ENCODE measurements at regions not wholly inside any gene's neighbourhood (a gene's known extent, or its start where the extent isn't known, plus 50 kb on each side); places are given as distances from the start of the nearest gene placed in this dataset.
A peak's percentile ranks its signal among the peaks of the same experiment; 100 is the strongest.

GRCh38 chr4:3645711-3646679 is 113.8 kb upstream of the LRPAP1 start:
- Histone ChIP-seq H3K36me3 (ENCODE audit: control insufficient read depth, insufficient read depth, low read length) (no peaks in the 10 kb centered on the region), H3K4me3 (ENCODE audit: low read depth, low read length) (no peak overlapping the region), H3K27me3 (ENCODE audit: control insufficient read depth, insufficient read depth, low read length) (no peaks in the 10 kb centered on the region)
- DNase-seq (ENCODE audit: low read depth) (no peak), FAIRE-seq (no peak)
- no peak for TF ChIP-seq CTCF (IDR thresholded peaks at IDR 0.05; ENCODE audit: insufficient read depth, low read length, severe bottlenecking)

- H3K36me3 ChIP-seq (ENCODE audit: control insufficient read depth, insufficient read depth, low read length), result no peaks in the 10 kb centered on the region
- FAIRE-seq, result no peak
- no peak for DNase-seq (ENCODE audit: low read depth)
- no peak for TF ChIP-seq CTCF (IDR thresholded peaks at IDR 0.05; ENCODE audit: insufficient read depth, low read length, severe bottlenecking)
- H3K27me3 ChIP-seq (ENCODE audit: control insufficient read depth, insufficient read depth, low read length), result no peaks in the 10 kb centered on the region
- H3K4me3 ChIP-seq (ENCODE audit: low read depth, low read length), result no peak overlapping the region
Observed at GRCh38 chr4:3644849-3645627, 112.8 kb upstream of the LRPAP1 start.

GRCh38 chr4:3643518-3644433 is 111.6 kb upstream of the LRPAP1 start:
- no peaks in the 10 kb centered on the region for H3K27me3 ChIP-seq (ENCODE audit: control insufficient read depth, insufficient read depth, low read length)
- DNase-seq (ENCODE audit: low read depth), result no peak
- no peaks in the 10 kb centered on the region for H3K36me3 ChIP-seq (ENCODE audit: control insufficient read depth, insufficient read depth, low read length)
- H3K4me3 ChIP-seq (ENCODE audit: low read depth, low read length), result no peak overlapping the region
- no peak for FAIRE-seq
- TF ChIP-seq CTCF (IDR thresholded peaks at IDR 0.05; ENCODE audit: insufficient read depth, low read length, severe bottlenecking), result no peak

- Histone ChIP-seq H3K4me3 (ENCODE audit: low read depth, low read length) (no peak overlapping the region), H3K27me3 (ENCODE audit: control insufficient read depth, insufficient read depth, low read length) (no peaks in the 10 kb centered on the region), H3K36me3 (ENCODE audit: control insufficient read depth, insufficient read depth, low read length) (no peaks in the 10 kb centered on the region)
- TF ChIP-seq CTCF (IDR thresholded peaks at IDR 0.05; ENCODE audit: insufficient read depth, low read length, severe bottlenecking), result no peak
- DNase-seq (ENCODE audit: low read depth) (no peak), FAIRE-seq (peak; percentile 40)
Observed at GRCh38 chr4:3642806-3643517, 110.7 kb upstream of the LRPAP1 start.

GRCh38 chr4:3642056-3642630 is 109.9 kb upstream of the LRPAP1 start:
- no peak for DNase-seq (ENCODE audit: low read depth)
- no peak overlapping the region for H3K4me3 ChIP-seq (ENCODE audit: low read depth, low read length)
- no peak for FAIRE-seq
- TF ChIP-seq CTCF (IDR thresholded peaks at IDR 0.05; ENCODE audit: insufficient read depth, low read length, severe bottlenecking), result no peak
- H3K27me3 ChIP-seq (ENCODE audit: control insufficient read depth, insufficient read depth, low read length), result no peaks in the 10 kb centered on the region
- H3K36me3 ChIP-seq (ENCODE audit: control insufficient read depth, insufficient read depth, low read length), result no peaks in the 10 kb centered on the region

Measured in bronchial epithelial cell (primary cell).